HL-60 (cell line): ENCODE measurements at regions not wholly inside any gene's neighbourhood (a gene's known extent, or its start where the extent isn't known, plus 50 kb on each side); places are given as distances from the start of the nearest gene placed in this dataset.

Experiments used
- CTCF ChIP-seq: IDR thresholded peaks from one replicate; pipeline ENCODE4 v1.5.1; 2011; ENCODE audit warnings: low read length, control low read depth, inconsistent platforms; ENCODE audit not compliant: insufficient read depth
- GABPA ChIP-seq: IDR thresholded peaks from 2 replicates; pipeline ENCODE4 v1.6.1; 2012; ENCODE audit warnings: low read depth
- POLR2AphosphoS5 ChIP-seq: IDR thresholded peaks from 2 replicates; pipeline ENCODE4 v1.6.1; 2012; ENCODE audit warnings: low read depth
- SPI1 ChIP-seq: IDR thresholded peaks from 2 replicates; pipeline ENCODE4 v1.6.1; 2012; ENCODE audit warnings: low read depth, mild to moderate bottlenecking, borderline replicate concordance

- TF ChIP-seq CTCF (no peak), POLR2AphosphoS5 (no peak), GABPA (no peak), SPI1 (no peak)
Measured at GRCh38 chr12:88310069-88310468, 168.0 kb downstream of the TMTC3 start.
